ENCODE measurements at regions not wholly inside any gene's neighbourhood (a gene's known extent, or its start where the extent isn't known, plus 50 kb on each side); places are given as distances from the start of the nearest gene placed in this dataset.
A peak's percentile ranks its signal among the peaks of the same experiment; 100 is the strongest.

- DNase-seq (ENCODE audit: low read depth), result no peak
Measured at GRCh38 chr2:122174061-122174460, 418.6 kb downstream of the TSN start.

- no peak for DNase-seq (ENCODE audit: low read depth)
Measured at GRCh38 chr2:122179492-122180165, 424.2 kb downstream of the TSN start.

GRCh38 chr2:122180972-122181371 lies 425.5 kb downstream of the TSN start:
- no peak for DNase-seq (ENCODE audit: low read depth)

- DNase-seq (ENCODE audit: low read depth), result no peak
Measured at GRCh38 chr2:122182616-122183355, 427.3 kb downstream of the TSN start.

GRCh38 chr2:122183890-122184289 lies 428.4 kb downstream of the TSN start:
- no peak for DNase-seq (ENCODE audit: low read depth)

- no peak for DNase-seq (ENCODE audit: low read depth)
Measured at GRCh38 chr2:122186761-122187222, 431.3 kb downstream of the TSN start.

- peak; percentile 3 for DNase-seq (ENCODE audit: low read depth)
Measured at GRCh38 chr2:122191331-122191730, 435.9 kb downstream of the TSN start.

- DNase-seq (ENCODE audit: low read depth), result peak; percentile 18
Measured at GRCh38 chr2:122193622-122194021, 438.2 kb downstream of the TSN start.

GRCh38 chr2:122194546-122194945 lies 439.1 kb downstream of the TSN start:
- no peak for DNase-seq (ENCODE audit: low read depth)

GRCh38 chr2:122203523-122203922 lies 448.1 kb downstream of the TSN start:
- no peak for DNase-seq (ENCODE audit: low read depth)

GRCh38 chr2:122205641-122206040 lies 450.2 kb downstream of the TSN start:
- DNase-seq (ENCODE audit: low read depth), result no peak

- DNase-seq (ENCODE audit: low read depth), result no peak
Measured at GRCh38 chr2:122206101-122206500, 450.6 kb downstream of the TSN start.

GRCh38 chr2:122209377-122209776 lies 453.9 kb downstream of the TSN start:
- no peak for DNase-seq (ENCODE audit: low read depth)

GRCh38 chr2:122210065-122210464 lies 454.6 kb downstream of the TSN start:
- no peak for DNase-seq (ENCODE audit: low read depth)

- no peak for DNase-seq (ENCODE audit: low read depth)
Measured at GRCh38 chr2:122210898-122211856, 455.7 kb downstream of the TSN start.

GRCh38 chr2:122213312-122213711 lies 457.9 kb downstream of the TSN start:
- DNase-seq (ENCODE audit: low read depth), result no peak

GRCh38 chr2:122216071-122216470 lies 460.6 kb downstream of the TSN start:
- DNase-seq (ENCODE audit: low read depth), result no peak

- no peak for DNase-seq (ENCODE audit: low read depth)
Measured at GRCh38 chr2:122216901-122217300, 461.4 kb downstream of the TSN start.

- no peak for DNase-seq (ENCODE audit: low read depth)
Measured at GRCh38 chr2:122218596-122218995, 463.1 kb downstream of the TSN start.

- no peak for DNase-seq (ENCODE audit: low read depth)
Measured at GRCh38 chr2:122219504-122219903, 464.1 kb downstream of the TSN start.

GRCh38 chr2:122221665-122222064 lies 466.2 kb downstream of the TSN start:
- no peak for DNase-seq (ENCODE audit: low read depth)

- no peak for DNase-seq (ENCODE audit: low read depth)
Measured at GRCh38 chr2:122231296-122231695, 475.8 kb downstream of the TSN start.
